Neural cell (in vitro differentiated cells): ENCODE measurements at regions not wholly inside any gene's neighbourhood (a gene's known extent, or its start where the extent isn't known, plus 50 kb on each side); places are given as distances from the start of the nearest gene placed in this dataset.

Experiments used
- CTCF ChIP-seq: fragments of 450-650 bp; IDR thresholded peaks from 2 replicates; pipeline ENCODE4 v1.5.1; 2014; ENCODE audit warnings: antibody characterized with exemption, mild to moderate bottlenecking, moderate library complexity; ENCODE audit not compliant: poor library complexity, severe bottlenecking
- EZH2 ChIP-seq: fragments of 200-600, 300-800 bp; shearing (Covaris generic), sonication (generic); IDR thresholded peaks from 2 replicates; pipeline ENCODE4 v1.6.1; 2014; ENCODE audit warnings: antibody characterized with exemption, low read length, borderline replicate concordance, mild to moderate bottlenecking; ENCODE audit not compliant: insufficient read depth, poor library complexity, severe bottlenecking
- POLR2AphosphoS5 ChIP-seq: IDR thresholded peaks from 2 replicates; pipeline ENCODE4 v1.6.1; 2012
- RAD21 ChIP-seq: fragments of 450-650 bp; conservative IDR thresholded peaks from 2 replicates; pipeline ENCODE4 v1.6.1; 2014; ENCODE audit warnings: antibody characterized with exemption, mild to moderate bottlenecking, moderate library complexity
- REST ChIP-seq: IDR thresholded peaks from 2 replicates; pipeline ENCODE4 v1.6.1; 2012; ENCODE audit warnings: borderline replicate concordance
- TAF1 ChIP-seq: IDR thresholded peaks from 2 replicates; pipeline ENCODE4 v1.6.1; 2012; ENCODE audit warnings: low read depth

- TF ChIP-seq CTCF, result no peak
- TF ChIP-seq REST, result no peak
- no peak for TF ChIP-seq TAF1
- no peak for TF ChIP-seq POLR2AphosphoS5
- TF ChIP-seq EZH2, result no peak
- TF ChIP-seq RAD21, result no peak
Observed at GRCh38 chr3:117932441-117932840, 1102.2 kb downstream of the IGSF11 start.
